Left ventricle myocardium inferior (tissue), 1 donor: ENCODE measurements at regions not wholly inside any gene's neighbourhood (a gene's known extent, or its start where the extent isn't known, plus 50 kb on each side); places are given as distances from the start of the nearest gene placed in this dataset.
A peak's percentile ranks its signal among the peaks of the same experiment; 100 is the strongest.
"Not testable (repeated sequence)": the region's sequence is repeated elsewhere in the genome, so short reads cannot be mapped to it uniquely, and the experiment has no call there.

Source experiments
- DNase-seq: peaks from one replicate; pipeline ENCODE4 v3.0.0-alpha.2; 2020
- H3K27ac ChIP-seq: fragments of 200-600 bp; replicated peaks from 2 replicates; pipeline ENCODE4 v1.8.0; 2021
- H3K27me3 ChIP-seq: fragments of 200-600 bp; 2 replicates; pipeline ENCODE4 v1.8.0; 2021; ENCODE audit warnings: low read depth
- H3K36me3 ChIP-seq: fragments of 200-600 bp; 2 replicates; pipeline ENCODE4 v1.8.0; 2021
- H3K4me1 ChIP-seq: fragments of 200-600 bp; 2 replicates; pipeline ENCODE4 v1.8.0; 2021
- H3K4me3 ChIP-seq: fragments of 200-600 bp; 2 replicates; pipeline ENCODE4 v1.8.0; 2021; ENCODE audit warnings: mild to moderate bottlenecking, moderate library complexity
- H3K9me3 ChIP-seq: fragments of 200-600 bp; replicated peaks from 2 replicates; pipeline ENCODE4 v1.8.0; 2021
- CTCF ChIP-seq: fragments of 200-600 bp; IDR thresholded peaks from 2 replicates; pipeline ENCODE4 v1.8.0; 2021; ENCODE audit warnings: antibody characterized with exemption, mild to moderate bottlenecking, borderline replicate concordance
- intact Hi-C: fragments of 100-400 bp; cut with micrococcal nuclease; formaldehyde crosslinking; loops from one replicate; pipeline ENCODE4 v1.11.0; 2022
- donor health status: DM: no; HTN: yes; CAD: no; lungs with severe emphysema.

GRCh38 chr5:26495437-26495836, 542.9 kb downstream of the CDH9 start:
- DNase-seq, result no peak
- Histone ChIP-seq H3K9me3 (peaks cover 45% of the 10 kb centered on the region), H3K4me1 (no peaks in the 10 kb centered on the region), H3K4me3 (no peak overlapping the region), H3K27ac (no peak overlapping the region), H3K27me3 (no peaks in the 10 kb centered on the region), H3K36me3 (no peaks in the 10 kb centered on the region)
- intact Hi-C loops, result no loop called here
- TF ChIP-seq CTCF, result no peak

- intact Hi-C loops, result no loop called here
- no peaks in the 10 kb centered on the region for H3K4me1 ChIP-seq
Measured at GRCh38 chr5:26492906-26493459, 545.4 kb downstream of the CDH9 start.

GRCh38 chr5:26487553-26487952, 550.8 kb downstream of the CDH9 start:
- Histone ChIP-seq H3K27me3 (no peaks in the 10 kb centered on the region), H3K4me1 (no peaks in the 10 kb centered on the region), H3K27ac (no peak overlapping the region), H3K36me3 (no peaks in the 10 kb centered on the region), H3K9me3 (peaks cover 25% of the 10 kb centered on the region), H3K4me3 (no peak overlapping the region)
- intact Hi-C loops, result no loop called here
- DNase-seq, result no peak
- no peak for TF ChIP-seq CTCF

More at GRCh38 chr5:26492906-26493459, 545.4 kb downstream of the CDH9 start:
- Histone ChIP-seq H3K36me3 (no peaks in the 10 kb centered on the region), H3K4me3 (no peak overlapping the region), H3K27ac (no peak overlapping the region), H3K27me3 (no peaks in the 10 kb centered on the region), H3K9me3 (peaks cover 48% of the 10 kb centered on the region)
- no peak for TF ChIP-seq CTCF
- no peak for DNase-seq

- intact Hi-C loops, result no loop called here
- H3K4me1 ChIP-seq, result no peaks in the 10 kb centered on the region
- no peak overlapping the region for H3K27ac ChIP-seq
- H3K4me3 ChIP-seq, result no peak overlapping the region
- peaks cover 16% of the 10 kb centered on the region for H3K9me3 ChIP-seq
- TF ChIP-seq CTCF, result no peak
- H3K36me3 ChIP-seq, result no peaks in the 10 kb centered on the region
- no peaks in the 10 kb centered on the region for H3K27me3 ChIP-seq
- no peak for DNase-seq
Measured at GRCh38 chr5:26486631-26487030, 551.8 kb downstream of the CDH9 start.

- H3K4me3 ChIP-seq, DNase-seq, H3K27ac ChIP-seq, H3K27me3 ChIP-seq, H3K9me3 ChIP-seq, H3K4me1 ChIP-seq, H3K36me3 ChIP-seq, intact Hi-C loops: not testable (repeated sequence)
Measured at GRCh38 chr5:26485146-26485860, 553.1 kb downstream of the CDH9 start.

GRCh38 chr5:26482810-26483375, 555.5 kb downstream of the CDH9 start:
- Histone ChIP-seq H3K9me3 (peaks cover 3% of the 10 kb centered on the region), H3K4me3 (peak overlapping the region; percentile 31), H3K4me1 (no peaks in the 10 kb centered on the region), H3K27me3 (no peaks in the 10 kb centered on the region), H3K36me3 (no peaks in the 10 kb centered on the region), H3K27ac (no peak overlapping the region)
- peak; percentile 60 for TF ChIP-seq CTCF
- DNase-seq, result no peak
- intact Hi-C loops, result no loop called here
